HG02759 (cell line): ENCODE measurements at regions not wholly inside any gene's neighbourhood (a gene's known extent, or its start where the extent isn't known, plus 50 kb on each side); places are given as distances from the start of the nearest gene placed in this dataset.

Experiments used
- ATAC-seq: cut with Tn5 transposase; IDR thresholded peaks from one replicate; pipeline ENCODE4 v1.9.1; 2021; ENCODE audit warnings: mild to moderate bottlenecking, moderate library complexity; ENCODE audit not compliant: unreplicated experiment

- no peak for ATAC-seq
Observed at GRCh38 chr3:94673876-94674275, 611.0 kb downstream of the NSUN3 start.

GRCh38 chr3:94686208-94686607 lies 623.3 kb downstream of the NSUN3 start:
- ATAC-seq, result no peak

GRCh38 chr3:94693997-94694640 lies 631.3 kb downstream of the NSUN3 start:
- no peak for ATAC-seq

GRCh38 chr3:94694894-94695293 lies 632.0 kb downstream of the NSUN3 start:
- no peak for ATAC-seq

- ATAC-seq, result no peak
Observed at GRCh38 chr3:94704467-94704866, 641.6 kb downstream of the NSUN3 start.

- ATAC-seq, result no peak
Observed at GRCh38 chr3:94709249-94709902, 646.5 kb downstream of the NSUN3 start.

GRCh38 chr3:94714194-94714593 lies 651.3 kb downstream of the NSUN3 start:
- no peak for ATAC-seq

GRCh38 chr3:94716326-94717018 lies 653.6 kb downstream of the NSUN3 start:
- no peak for ATAC-seq

GRCh38 chr3:94734206-94734605 lies 671.3 kb downstream of the NSUN3 start:
- ATAC-seq, result no peak

- no peak for ATAC-seq
Observed at GRCh38 chr3:94735354-94735753, 672.5 kb downstream of the NSUN3 start.

GRCh38 chr3:94737116-94737515 lies 674.3 kb downstream of the NSUN3 start:
- no peak for ATAC-seq

- ATAC-seq, result no peak
Observed at GRCh38 chr3:94739420-94739819, 676.6 kb downstream of the NSUN3 start.

- ATAC-seq, result no peak
Observed at GRCh38 chr3:94758751-94759150, 695.9 kb downstream of the NSUN3 start.

GRCh38 chr3:94772402-94772801 lies 709.5 kb downstream of the NSUN3 start:
- no peak for ATAC-seq

GRCh38 chr3:94775746-94776145 lies 712.9 kb downstream of the NSUN3 start:
- no peak for ATAC-seq

GRCh38 chr3:94776401-94776915 lies 713.6 kb downstream of the NSUN3 start:
- no peak for ATAC-seq

GRCh38 chr3:94778289-94778688 lies 715.4 kb downstream of the NSUN3 start:
- no peak for ATAC-seq

- ATAC-seq, result no peak
Observed at GRCh38 chr3:94778814-94779494, 716.1 kb downstream of the NSUN3 start.

- no peak for ATAC-seq
Observed at GRCh38 chr3:94779699-94780098, 716.8 kb downstream of the NSUN3 start.

- ATAC-seq, result no peak
Observed at GRCh38 chr3:94784274-94784673, 721.4 kb downstream of the NSUN3 start.

GRCh38 chr3:94787066-94787465 lies 724.2 kb downstream of the NSUN3 start:
- no peak for ATAC-seq
